ENCODE measurements at regions not wholly inside any gene's neighbourhood (a gene's known extent, or its start where the extent isn't known, plus 50 kb on each side); places are given as distances from the start of the nearest gene placed in this dataset.
A peak's percentile ranks its signal among the peaks of the same experiment; 100 is the strongest.

- DNase-seq (no peak), ATAC-seq (no peak)
- intact Hi-C loops (cut with DNase I) = no loop called here
- Histone ChIP-seq H3K4me1 (peaks cover 0 to 19% (median 0%) of the 10 kb centered on the region in 9 donors), H3K4me3 (no peak overlapping the region), H3K36me3 (no peaks in the 10 kb centered on the region), H3K27me3 (no peaks in the 10 kb centered on the region), H3K9me3 (peaks cover 0 to 6% (median 0%) of the 10 kb centered on the region in 11 donors), H3K27ac (no peak overlapping the region)
- TF ChIP-seq CTCF (IDR thresholded peaks at IDR 0.05) = no peak
- WGBS, 2 donors = 96% methylated on average over 6 of the region's 6 CpGs
Observed at GRCh38 chr1:212500351-212500750, 67.6 kb downstream of the NENF start.

- intact Hi-C loops (cut with DNase I) = no loop called here
- 80 to 90% methylated on average over 1 of the region's 1 CpG for WGBS, 2 donors
- no peaks in the 10 kb centered on the region for H3K27me3 ChIP-seq
- H3K4me3 ChIP-seq = no peak overlapping the region
- H3K27ac ChIP-seq = no peak overlapping the region
- TF ChIP-seq CTCF (IDR thresholded peaks at IDR 0.05) = no peak
- H3K9me3 ChIP-seq = peaks cover 0 to 6% (median 0%) of the 10 kb centered on the region in 11 donors
- no peaks in the 10 kb centered on the region for H3K36me3 ChIP-seq
- no peak for DNase-seq
- no peak for ATAC-seq
- H3K4me1 ChIP-seq = peaks cover 0 to 12% (median 0%) of the 10 kb centered on the region in 9 donors
Observed at GRCh38 chr1:212500983-212501382, 68.3 kb downstream of the NENF start.

- no peaks in the 10 kb centered on the region for H3K4me1 ChIP-seq
- WGBS, 2 donors = 91 to 97% methylated on average over 3 of the region's 3 CpGs
- H3K27ac ChIP-seq = no peak overlapping the region
- no peaks in the 10 kb centered on the region for H3K36me3 ChIP-seq
- TF ChIP-seq CTCF (IDR thresholded peaks at IDR 0.05) = no peak
- H3K9me3 ChIP-seq = peaks cover 0 to 6% (median 0%) of the 10 kb centered on the region in 11 donors
- no peak overlapping the region for H3K4me3 ChIP-seq
- intact Hi-C loops (cut with DNase I) = no loop called here
- DNase-seq = no peak
- peak in 1 of 8 donors; percentile 39 for ATAC-seq
- H3K27me3 ChIP-seq = no peaks in the 10 kb centered on the region
Observed at GRCh38 chr1:212503714-212504113, 71.0 kb downstream of the NENF start.

- no peak for DNase-seq
- peaks cover 0 to 6% (median 0%) of the 10 kb centered on the region in 11 donors for H3K9me3 ChIP-seq
- intact Hi-C loops (cut with DNase I) = no loop called here
- ATAC-seq = no peak
- no peak for TF ChIP-seq CTCF (IDR thresholded peaks at IDR 0.05)
- no peaks in the 10 kb centered on the region for H3K36me3 ChIP-seq
- H3K4me3 ChIP-seq = no peak overlapping the region
- H3K4me1 ChIP-seq = no peaks in the 10 kb centered on the region
- H3K27ac ChIP-seq = no peak overlapping the region
- 86 to 88% methylated on average over 4 of the region's 4 CpGs for WGBS, 2 donors
- H3K27me3 ChIP-seq = no peaks in the 10 kb centered on the region
Observed at GRCh38 chr1:212504171-212504803, 71.6 kb downstream of the NENF start.
